HG03571 (cell line): ENCODE measurements at regions not wholly inside any gene's neighbourhood (a gene's known extent, or its start where the extent isn't known, plus 50 kb on each side); places are given as distances from the start of the nearest gene placed in this dataset.
"Not testable (repeated sequence)": the region's sequence is repeated elsewhere in the genome, so short reads cannot be mapped to it uniquely, and the experiment has no call there.

ENCODE experiments used
- ATAC-seq: cut with Tn5 transposase; IDR thresholded peaks from one replicate; pipeline ENCODE4 v1.9.1; 2021; ENCODE audit not compliant: unreplicated experiment

DNA sequence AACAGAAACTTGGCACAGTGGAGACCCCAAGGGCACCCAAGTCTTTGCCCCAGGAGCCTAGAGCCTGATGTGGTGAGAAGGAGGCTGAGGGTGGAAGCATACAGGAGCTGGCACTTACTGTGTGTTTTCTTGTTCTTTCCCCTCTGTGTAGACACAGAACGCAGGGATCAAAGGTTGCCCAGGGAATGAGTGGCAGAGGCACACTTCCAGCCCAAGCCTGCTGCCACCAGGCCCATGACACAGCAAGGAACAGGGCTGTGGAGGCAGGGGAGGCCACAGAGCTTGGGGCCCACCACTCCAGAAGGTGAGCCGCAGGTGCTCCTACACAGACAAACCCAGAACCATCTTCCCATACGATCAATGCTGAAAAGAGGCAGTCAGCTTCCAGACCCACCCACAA lies 73.9 kb upstream of the S1PR3 start:
- ATAC-seq: no peak

- not testable (repeated sequence) for ATAC-seq
These were observed 72.7 kb upstream of the S1PR3 start for GRCh38 chr9:88918537-88918936.

DNA sequence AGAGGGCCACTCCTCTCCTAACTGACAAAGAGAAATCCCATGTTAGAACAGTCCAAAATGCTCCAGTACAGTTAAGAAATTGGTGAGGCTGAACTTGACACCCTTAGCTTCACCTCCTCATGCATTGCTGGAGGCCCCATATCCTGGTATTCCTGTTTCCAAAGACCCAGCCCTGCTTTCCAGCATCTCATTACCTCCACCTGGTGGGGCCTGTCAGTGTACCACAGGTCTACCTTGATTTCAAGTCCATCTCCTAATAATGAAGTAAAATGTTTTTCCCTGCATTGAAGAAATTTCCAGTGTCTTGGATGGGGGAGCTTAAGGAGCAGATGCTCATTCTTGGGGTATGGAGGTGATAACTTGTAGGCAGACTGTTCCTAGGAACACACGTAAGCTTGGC lies 70.6 kb upstream of the S1PR3 start:
- ATAC-seq: no peak

GRCh38 chr9:88922091-88922490 lies 69.2 kb upstream of the S1PR3 start:
- ATAC-seq: no peak

- no peak for ATAC-seq
These were observed 68.2 kb upstream of the S1PR3 start for GRCh38 chr9:88923092-88923491.

GRCh38 chr9:88923653-88924288 lies 67.5 kb upstream of the S1PR3 start:
- ATAC-seq: no peak

DNA sequence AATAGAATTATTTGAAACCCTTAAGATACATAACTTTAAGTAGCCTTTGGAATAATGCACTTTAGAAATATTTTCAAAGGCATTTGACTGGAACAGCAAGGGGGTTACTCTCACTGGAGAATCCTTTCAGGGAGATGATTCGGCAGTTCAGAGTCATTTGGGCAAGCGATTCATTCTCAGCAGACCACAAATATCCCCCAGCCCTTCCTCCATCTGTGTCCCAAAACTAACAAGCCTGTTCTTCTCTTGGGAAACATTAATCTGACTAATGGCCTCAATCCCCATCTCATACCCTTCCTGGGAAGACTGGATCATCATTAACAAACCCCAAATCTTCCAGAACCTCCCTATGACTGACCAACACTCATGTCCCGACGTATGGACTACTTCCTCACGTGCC lies 65.8 kb upstream of the S1PR3 start:
- ATAC-seq: no peak

- no peak for ATAC-seq
These were observed 64.3 kb upstream of the S1PR3 start for GRCh38 chr9:88926781-88927505.

- no peak for ATAC-seq
These were observed 63.8 kb upstream of the S1PR3 start for GRCh38 chr9:88927510-88927909.

DNA sequence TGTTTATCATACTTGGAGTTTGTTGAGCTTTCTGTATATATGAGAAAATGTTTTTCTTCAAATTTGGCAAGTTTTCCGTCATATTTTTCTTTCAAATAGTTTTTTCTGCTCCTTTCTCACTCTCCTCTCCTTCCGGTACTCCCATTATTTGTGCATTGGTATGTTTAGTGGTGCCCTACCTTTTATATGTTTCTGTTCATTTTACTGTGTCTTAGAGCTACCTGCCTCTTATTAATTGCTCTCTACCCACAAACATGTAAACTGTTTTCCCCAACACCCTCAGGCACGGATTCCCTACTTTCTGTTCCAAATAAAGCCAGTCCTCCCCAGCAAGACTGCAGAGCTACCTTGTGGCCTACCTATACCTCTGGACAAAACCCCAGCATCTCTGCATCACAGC lies 60.6 kb upstream of the S1PR3 start:
- ATAC-seq: no peak

DNA sequence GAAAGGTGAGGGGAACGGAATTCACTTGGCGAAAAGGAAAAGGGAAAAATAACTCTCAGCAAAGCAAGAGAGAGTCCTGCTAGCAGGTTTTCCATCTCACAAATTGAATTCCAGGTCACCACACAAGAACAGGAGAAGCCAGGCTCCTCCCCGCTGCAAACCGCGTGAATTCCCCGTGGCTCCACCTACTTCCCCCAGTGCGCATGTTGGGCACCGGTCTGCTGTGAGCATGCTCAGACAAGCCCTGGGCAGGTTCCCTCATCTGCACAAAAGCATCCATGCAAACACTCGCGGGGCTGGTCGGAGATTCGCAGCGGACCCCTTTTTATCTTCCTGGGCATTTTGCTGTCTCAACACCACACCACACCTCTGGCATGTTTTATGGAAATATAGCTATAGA lies 58.5 kb upstream of the S1PR3 start:
- ATAC-seq: no peak

GRCh38 chr9:88933607-88934379 lies 57.5 kb upstream of the S1PR3 start:
- no peak for ATAC-seq

- ATAC-seq: no peak
These were observed 56.3 kb upstream of the S1PR3 start for GRCh38 chr9:88934876-88935535.

DNA sequence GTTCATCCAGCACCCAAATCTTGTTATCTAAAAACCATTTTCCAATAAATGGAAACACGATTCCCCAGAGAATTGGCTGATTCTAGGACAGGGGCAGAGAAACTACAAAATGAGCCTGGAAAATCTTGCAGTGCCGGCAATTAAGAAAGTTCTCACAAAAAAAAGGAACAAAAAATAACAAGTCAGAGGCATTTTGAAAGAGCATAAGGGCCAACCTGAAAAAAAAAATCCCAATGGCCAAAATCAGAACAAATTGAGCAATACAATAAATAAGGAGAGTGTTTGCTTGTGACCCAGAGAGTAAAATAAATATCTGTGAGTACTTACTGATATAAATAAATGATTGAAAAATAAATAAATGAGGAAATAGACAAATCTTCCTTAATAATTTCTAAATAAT lies 55.1 kb upstream of the S1PR3 start:
- ATAC-seq: no peak

- ATAC-seq: no peak
These were observed 54.6 kb upstream of the S1PR3 start for GRCh38 chr9:88936668-88937067.

GRCh38 chr9:88937248-88937647 lies 54.0 kb upstream of the S1PR3 start:
- ATAC-seq: no peak

DNA sequence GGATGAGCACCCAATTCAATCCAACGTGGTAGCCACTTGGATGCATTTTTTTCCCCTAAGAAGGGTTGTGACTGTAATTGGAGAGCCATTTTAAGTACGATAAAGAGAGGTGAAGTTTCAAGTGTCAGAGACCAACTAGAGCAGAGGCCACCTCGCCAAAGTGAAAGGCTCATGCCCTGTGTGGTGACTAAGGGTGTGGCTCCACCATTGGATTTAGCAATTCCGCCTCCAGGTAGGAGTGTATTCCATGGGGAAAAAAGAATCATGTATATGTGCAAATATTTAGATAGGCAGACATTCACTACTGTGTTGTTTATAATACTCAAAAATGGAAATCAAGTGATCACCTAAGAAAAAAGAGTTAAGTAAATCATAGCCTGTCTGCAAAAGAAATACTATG lies 53.1 kb upstream of the S1PR3 start:
- ATAC-seq: no peak
